GM12878 (cell line): ENCODE measurements at regions not wholly inside any gene's neighbourhood (a gene's known extent, or its start where the extent isn't known, plus 50 kb on each side); places are given as distances from the start of the nearest gene placed in this dataset.

Experiments
- ATAC-seq: fragments of 200-7000 bp; cut with Tn5 transposase; 3 replicates; pipeline ENCODE4 v1.9.1; 2020; ENCODE audit warnings: mild to moderate bottlenecking, moderate library complexity
- BruUV-seq: library from RNA; stranded (reverse); fragments of 400-500 nt; replicated peaks from 2 replicates; lab custom pipeline; 2021; lab: Mats Ljungman, UMichigan
- CTCF ChIA-PET: fragments of 300-600 bp; sonication (Branson Sonifier 250); formaldehyde crosslinking; extraction: SDS; loops from one replicate; lab custom pipeline; 2021; ENCODE audit warnings: inconsistent platforms; lab: Yijun Ruan, JAX
- POLR2A ChIA-PET: fragments of 350-600 bp; formaldehyde crosslinking; extraction: SDS; loops from one replicate; lab custom pipeline; 2021; ENCODE audit warnings: inconsistent platforms; lab: Charles Lee
- RAD21 ChIA-PET: fragments of 300-600 bp; sonication (Branson Sonifier 250); formaldehyde crosslinking; loops from one replicate; lab custom pipeline; 2023; ENCODE audit warnings: antibody characterized with exemption; ENCODE audit not compliant: unreplicated experiment; lab: Charles Lee
- SMC1A ChIA-PET: fragments of 300-600 bp; sonication (Branson Sonifier 250); formaldehyde crosslinking; loops from one replicate; lab custom pipeline; 2023; ENCODE audit not compliant: unreplicated experiment, uncharacterized antibody; lab: Charles Lee
- DNase-seq: peaks from one replicate; pipeline ENCODE4 v3.0.0-alpha.2; 2011; ENCODE audit warnings: low read depth, low spot score
- FAIRE-seq: peaks from 3 replicates; lab custom pipeline; 2011; peaks lifted over from hg19 to GRCh38; lab: Jason Lieb, UNC
- H2AFZ ChIP-seq: 2 replicates; pipeline ENCODE4 v1.6.0; 2011; ENCODE audit warnings: low read depth, low read length, control low read depth; ENCODE audit not compliant: control insufficient read depth
- H3K27ac ChIP-seq: 2 replicates; pipeline ENCODE4 v1.5.1; 2011; ENCODE audit warnings: control low read depth; ENCODE audit not compliant: control insufficient read depth, insufficient read depth
- H3K27me3 ChIP-seq, 2 experiments: replicated peaks in 1 of 2; 2 replicates each; pipeline versions ENCODE4 v1.6.0 to v1.6.1; 2011; ENCODE audit warnings: low read length in 1 of 2; ENCODE audit not compliant: control insufficient read depth in 2 of 2, insufficient read depth in 2 of 2
- H3K36me3 ChIP-seq, 2 experiments: 2 replicates each; pipeline ENCODE4 v1.5.1; 2011; ENCODE audit warnings: low read length in 1 of 2; ENCODE audit not compliant: control insufficient read depth in 2 of 2, insufficient read depth in 2 of 2
- H3K4me1 ChIP-seq: 2 replicates; pipeline ENCODE4 v1.6.1; 2011; ENCODE audit warnings: mild to moderate bottlenecking, low read length, moderate library complexity, mixed read lengths; ENCODE audit not compliant: control insufficient read depth, insufficient read depth
- H3K4me2 ChIP-seq: 2 replicates; pipeline ENCODE4 v1.6.0; 2011; ENCODE audit warnings: control low read depth; ENCODE audit not compliant: control insufficient read depth, insufficient read depth
- H3K4me3 ChIP-seq: fragments of 200-600 bp; sonication (generic); 2 replicates; pipeline ENCODE4 v1.5.1; 2016
- H3K79me2 ChIP-seq: 2 replicates; pipeline ENCODE4 v1.6.0; 2011; ENCODE audit warnings: low read length; ENCODE audit not compliant: control insufficient read depth, insufficient read depth
- H3K9ac ChIP-seq: 2 replicates; pipeline ENCODE4 v1.8.0; 2011; ENCODE audit warnings: low read length, control low read depth, mixed read lengths; ENCODE audit not compliant: control insufficient read depth, insufficient read depth
- H3K9me3 ChIP-seq: replicated peaks from 3 replicates; pipeline ENCODE4 v1.5.1; 2011; ENCODE audit warnings: mild to moderate bottlenecking, low read length; ENCODE audit not compliant: control insufficient read depth, insufficient read depth
- H4K20me1 ChIP-seq: 2 replicates; pipeline ENCODE4 v1.6.0; 2011; ENCODE audit not compliant: control insufficient read depth, insufficient read depth
- ATF7 ChIP-seq: fragments of 450-650 bp; IDR thresholded peaks from 2 replicates; pipeline ENCODE4 v1.6.1; 2016; ENCODE audit warnings: low read depth, mild to moderate bottlenecking
- CBX3 ChIP-seq: fragments of 200-600 bp; sonication (generic); IDR thresholded peaks from 2 replicates; pipeline ENCODE4 v1.6.1; 2016; ENCODE audit warnings: low read depth, borderline replicate concordance
- CHD1 ChIP-seq: IDR thresholded peaks from 2 replicates; pipeline ENCODE4 v1.6.1; 2012; ENCODE audit warnings: low read depth, low read length, improper control_type of control experiment
- CREB1 ChIP-seq: IDR thresholded peaks from 2 replicates; pipeline ENCODE4 v1.6.1; 2012; ENCODE audit warnings: low read depth, mild to moderate bottlenecking, inconsistent platforms
- EGR1 ChIP-seq, 2 experiments: IDR thresholded peaks; 1 replicate in 1 of 2; 2 replicates in 1 of 2; pipeline ENCODE4 v1.6.1; 2011 to 2012; ENCODE audit warnings: low read depth in 2 of 2, low read length in 2 of 2, borderline replicate concordance in 1 of 2, mild to moderate bottlenecking in 1 of 2, moderate library complexity in 1 of 2
- FOXK2 ChIP-seq: fragments of 450-650 bp; IDR thresholded peaks from 2 replicates; pipeline ENCODE4 v1.6.1; 2017; ENCODE audit warnings: mild to moderate bottlenecking, moderate library complexity
- HDGF ChIP-seq: fragments of 450-650 bp; IDR thresholded peaks from 2 replicates; pipeline ENCODE4 v1.6.1; 2016; ENCODE audit warnings: antibody characterized with exemption
- HSF1 ChIP-seq: fragments of 150-350 bp; IDR thresholded peaks from 2 replicates; pipeline ENCODE4 v1.6.1; 2014; ENCODE audit warnings: mild to moderate bottlenecking, low read depth, low read length
- MYC ChIP-seq: IDR thresholded peaks from 2 replicates; pipeline ENCODE4 v1.6.1; 2011; ENCODE audit warnings: mild to moderate bottlenecking, low read length, moderate library complexity, inconsistent platforms; ENCODE audit not compliant: insufficient read depth, insufficient replicate concordance, insufficient read length, severe bottlenecking
- NBN ChIP-seq: fragments of 450-650 bp; IDR thresholded peaks from 2 replicates; pipeline ENCODE4 v1.6.1; 2016
- PAX5 ChIP-seq: IDR thresholded peaks from 2 replicates; pipeline ENCODE4 v1.6.1; 2011; ENCODE audit warnings: low read depth, low read length, borderline replicate concordance
- POLR2AphosphoS2 ChIP-seq: IDR thresholded peaks from 2 replicates; pipeline ENCODE4 v1.6.1; 2011; ENCODE audit warnings: low read depth, mild to moderate bottlenecking, low read length, improper control_type of control experiment, moderate library complexity
- POU2F2 ChIP-seq: IDR thresholded peaks from 3 replicates; pipeline ENCODE4 v1.6.1; 2011; ENCODE audit warnings: low read depth, mild to moderate bottlenecking, low read length, borderline replicate concordance
- RELA ChIP-seq: fragments of 450-650 bp; IDR thresholded peaks from 2 replicates; pipeline ENCODE4 v1.8.0; 2014; ENCODE audit warnings: borderline replicate concordance; ENCODE audit not compliant: partially characterized antibody
- SP1 ChIP-seq: IDR thresholded peaks from one replicate; pipeline ENCODE4 v1.6.1; 2011; ENCODE audit warnings: low read depth, low read length
- TCF12 ChIP-seq: IDR thresholded peaks from 2 replicates; pipeline ENCODE4 v1.6.1; 2011; ENCODE audit warnings: low read depth, mild to moderate bottlenecking, low read length
- YBX1 ChIP-seq: fragments of 450-650 bp; IDR thresholded peaks from 2 replicates; pipeline ENCODE4 v1.6.1; 2016; ENCODE audit warnings: antibody characterized with exemption
- ZBED1 ChIP-seq: IDR thresholded peaks from 2 replicates; pipeline ENCODE4 v1.6.1; 2016; ENCODE audit warnings: borderline replicate concordance
- ZBTB33 ChIP-seq: fragments of 450-650 bp; IDR thresholded peaks from 2 replicates; pipeline ENCODE4 v1.6.1; 2017; ENCODE audit warnings: mild to moderate bottlenecking
- ZSCAN29 ChIP-seq: fragments of 450-650 bp; IDR thresholded peaks from 2 replicates; pipeline ENCODE4 v1.6.1; 2017; ENCODE audit warnings: mild to moderate bottlenecking, moderate library complexity
- WGBS: methylation state at CpG from one replicate; pipeline ENCODE4 v1.1.6; 2016; ENCODE audit warnings: low lambda C conversion rate; ENCODE audit not compliant: insufficient replicate concordance, insufficient coverage; ENCODE audit errors: missing lambda C conversion rate; 5-methylcytosine and 5-hydroxymethylcytosine counted together
- in situ Hi-C: fragments of 300-500 bp; cut with MboI; formaldehyde crosslinking; loops from 9 replicates; pipeline ENCODE4 v1.14.3; 2018; ENCODE audit warnings: mixed read lengths
- intact Hi-C: fragments of 100-400 bp; cut with micrococcal nuclease; formaldehyde crosslinking; loops from one replicate; pipeline ENCODE4 v1.14.2; 2022; ENCODE audit not compliant: unreplicated experiment

- POLR2A ChIA-PET, result no interaction called here
- Histone ChIP-seq H3K79me2 (no peaks in the 10 kb centered on the region), H3K36me3 (no peaks in the 10 kb centered on the region), H3K27ac (no peak overlapping the region), H3K4me3 (no peak overlapping the region), H3K4me2 (no peak overlapping the region), H3K27me3 (peaks cover 0 to 3% of the 10 kb centered on the region in 2 experiments; a peak in 3 of 4 replicates), H3K9me3 (no peaks in the 10 kb centered on the region), H4K20me1 (no peaks in the 10 kb centered on the region), H3K4me1 (no peaks in the 10 kb centered on the region), H2AFZ (no peak overlapping the region), H3K9ac (no peak overlapping the region)
- no TSS peak for BruUV-seq
- SMC1A ChIA-PET, result no interaction called here
- FAIRE-seq, result no peak
- in situ Hi-C loops, result no loop called here
- RAD21 ChIA-PET, result no interaction called here
- no peak for ATAC-seq
- CTCF ChIA-PET, result no interaction called here
- no peak for TF ChIP-seq MYC
- TF ChIP-seq FOXK2, result no peak
- no peak for TF ChIP-seq SP1
- TF ChIP-seq CHD1, result no peak
- TF ChIP-seq PAX5, result no peak
- TF ChIP-seq ZBTB33, result no peak
- no peak for TF ChIP-seq ZSCAN29
- TF ChIP-seq POU2F2, result no peak
- no peak for TF ChIP-seq POLR2AphosphoS2
- no peak for TF ChIP-seq ATF7
- no peak for TF ChIP-seq YBX1
- no peak for TF ChIP-seq HDGF
- TF ChIP-seq NBN, result no peak
- TF ChIP-seq TCF12, result no peak
- no peak for TF ChIP-seq RELA
- TF ChIP-seq EGR1 (IDR thresholded peaks at IDR 0.05; ENCODE audit: borderline replicate concordance in 1 of 2, low read depth in 2 of 2, low read length in 2 of 2), result no peak
- no peak for TF ChIP-seq CBX3
- no peak for TF ChIP-seq ZBED1
- TF ChIP-seq CREB1, result no peak
- no peak for TF ChIP-seq HSF1
- WGBS, result 17% methylated on average over 4 of the region's 4 CpGs
- DNase-seq, result no peak
- intact Hi-C loops, result no loop called here
Observed at GRCh38 chr20:24116611-24117010, 128.0 kb upstream of the GGTLC1 start.
